ENCODE measurements at regions not wholly inside any gene's neighbourhood (a gene's known extent, or its start where the extent isn't known, plus 50 kb on each side); places are given as distances from the start of the nearest gene placed in this dataset.

- Histone ChIP-seq H3K27ac (ENCODE audit: extremely low read depth, low read depth, low read length) (peak overlapping the region; percentile 18), H3K9me3 (ENCODE audit: control insufficient read depth, insufficient read depth, low read depth, low read length) (no peaks in the 10 kb centered on the region), H3K4me1 (ENCODE audit: control insufficient read depth, insufficient read depth, low read length) (peaks cover 39% of the 10 kb centered on the region), H3K4me3 (ENCODE audit: low read depth, low read length) (no peak overlapping the region), H3K36me3 (ENCODE audit: control insufficient read depth in 2 of 2, insufficient read depth in 1 of 2, low read length in 2 of 2) (no peaks in the 10 kb centered on the region)
- TF ChIP-seq ZBTB48 (tag by site-specific recombination; IDR thresholded peaks at IDR 0.05), result peak; percentile 85
- TF ChIP-seq TRIM28 (IDR thresholded peaks at IDR 0.05; ENCODE audit: borderline replicate concordance, low read length), result peak; percentile 68
- peak; percentile 20; the same call in 1 of the 2 replicates for TF ChIP-seq ZEB2 (tag by site-specific recombination; IDR thresholded peaks at IDR 0.05)
- TF ChIP-seq PRDM10 (tag by site-specific recombination; IDR thresholded peaks at IDR 0.05), result peak; percentile 54; the same call in 1 of the 2 replicates
- no peak for TF ChIP-seq ZNF624 (tag by site-specific recombination; IDR thresholded peaks at IDR 0.05)
- TF ChIP-seq ZNF548 (tag by site-specific recombination; IDR thresholded peaks at IDR 0.05), result no peak
- no peak for TF ChIP-seq ZNF155 (tag by site-specific recombination; IDR thresholded peaks at IDR 0.05)
- 0 out of 2 replicates have a peak, but pooled peaks have one; percentile 19 for TF ChIP-seq SP7 (tag by site-specific recombination; IDR thresholded peaks at IDR 0.05)
- TF ChIP-seq ZBTB17 (tag by site-specific recombination; IDR thresholded peaks at IDR 0.05), result peak; percentile 69
- peak; percentile 12 for TF ChIP-seq ZBTB26 (tag by site-specific recombination; optimal IDR thresholded peaks at IDR 0.05)
- peak; percentile 38 for TF ChIP-seq ZNF585B (tag by site-specific recombination; IDR thresholded peaks at IDR 0.05)
- 0 out of 2 replicates have a peak, but pooled peaks have one; percentile 41 for TF ChIP-seq ZSCAN30 (tag by site-specific recombination; IDR thresholded peaks at IDR 0.05)
- peak; percentile 49; the same call in 1 of the 2 replicates for TF ChIP-seq ZNF366 (tag by site-specific recombination; conservative IDR thresholded peaks at IDR 0.05)
- no peak for TF ChIP-seq KLF9 (tag by site-specific recombination; IDR thresholded peaks at IDR 0.05; ENCODE audit: low read depth)
- TF ChIP-seq ZFP37 (tag by site-specific recombination; IDR thresholded peaks at IDR 0.05), result no peak
- no peak for TF ChIP-seq ZNF391 (tag by site-specific recombination; IDR thresholded peaks at IDR 0.05; ENCODE audit: borderline replicate concordance, low read depth)
- TF ChIP-seq FEZF1 (tag by site-specific recombination; IDR thresholded peaks at IDR 0.05), result peak; percentile 93
- TF ChIP-seq ZNF600 (tag by site-specific recombination; IDR thresholded peaks at IDR 0.05), result peak; percentile 71
- no peak for TF ChIP-seq PRDM2 (tag by site-specific recombination; IDR thresholded peaks at IDR 0.05; ENCODE audit: borderline replicate concordance)
- TF ChIP-seq ZNF626 (tag by site-specific recombination; IDR thresholded peaks at IDR 0.05), result no peak
- CTCF ChIA-PET, result interaction anchor here (0.7 to 1.1 kb wide), 2 partner anchors 17 to 278 kb away, joined by 3 to 5 read pairs; no protein-coding TSS in a partner anchor
- POLR2A ChIA-PET, result interaction anchor here (0.8 to 1.3 kb wide), 2 partner anchors 14 to 17 kb away, joined by 3 read pairs; no protein-coding TSS in a partner anchor
Measured at GRCh38 chr2:45259138-45259537, 249.9 kb upstream of the SIX2 start.
